Fibroblast of the aortic adventitia (primary cell): ENCODE measurements at regions not wholly inside any gene's neighbourhood (a gene's known extent, or its start where the extent isn't known, plus 50 kb on each side); places are given as distances from the start of the nearest gene placed in this dataset.

Experiments
- DNase-seq: peaks from one replicate; pipeline ENCODE4 v3.0.0-alpha.2; 2010; ENCODE audit warnings: low read depth
- H3K4me3 ChIP-seq: 2 replicates; pipeline ENCODE4 v1.5.1; 2011; ENCODE audit warnings: low read depth, mild to moderate bottlenecking, control low read depth, low read length, moderate library complexity
- CTCF ChIP-seq: IDR thresholded peaks from 2 replicates; pipeline ENCODE4 v1.5.1; 2011; ENCODE audit warnings: mild to moderate bottlenecking, low read length, control low read depth, inconsistent platforms; ENCODE audit not compliant: insufficient read depth

- DNase-seq = no peak
- TF ChIP-seq CTCF = no peak
- H3K4me3 ChIP-seq = no peak overlapping the region
These were observed 929.0 kb downstream of the MCTP2 start for GRCh38 chr15:95160316-95160715.

GRCh38 chr15:95162069-95162468 lies 930.7 kb downstream of the MCTP2 start:
- peak; percentile 32 for DNase-seq
- no peak for TF ChIP-seq CTCF

GRCh38 chr15:95162531-95162930 lies 931.2 kb downstream of the MCTP2 start:
- no peak for TF ChIP-seq CTCF
- no peak for DNase-seq

More at GRCh38 chr15:95162069-95162468, 930.7 kb downstream of the MCTP2 start:
- H3K4me3 ChIP-seq = no peak overlapping the region

GRCh38 chr15:95162967-95163531 lies 931.7 kb downstream of the MCTP2 start:
- no peak for TF ChIP-seq CTCF
- peak; percentile 8 for DNase-seq
- no peak overlapping the region for H3K4me3 ChIP-seq

More at GRCh38 chr15:95162531-95162930, 931.2 kb downstream of the MCTP2 start:
- H3K4me3 ChIP-seq = no peak overlapping the region

- no peak for TF ChIP-seq CTCF
- no peak for DNase-seq
- no peak overlapping the region for H3K4me3 ChIP-seq
These were observed 936.8 kb downstream of the MCTP2 start for GRCh38 chr15:95168152-95168551.

GRCh38 chr15:95168951-95169431 lies 937.6 kb downstream of the MCTP2 start:
- H3K4me3 ChIP-seq = no peak overlapping the region
- TF ChIP-seq CTCF = no peak
- DNase-seq = no peak
